PC-9 (cell line): ENCODE measurements at regions not wholly inside any gene's neighbourhood (a gene's known extent, or its start where the extent isn't known, plus 50 kb on each side); places are given as distances from the start of the nearest gene placed in this dataset.

ENCODE experiments used
- BruUV-seq: library from RNA; stranded (reverse); fragments of 400-500 nt; replicated peaks from 2 replicates; lab custom pipeline; 2021; lab: Mats Ljungman, UMichigan
- CTCF ChIA-PET: fragments of 300-600 bp; sonication (Branson Sonifier 250); formaldehyde crosslinking; loops from one replicate; lab custom pipeline; 2022; ENCODE audit warnings: antibody characterized with exemption; lab: Charles Lee
- POLR2A ChIA-PET: fragments of 300-600 bp; sonication (Branson Sonifier 250); formaldehyde crosslinking; loops from one replicate; lab custom pipeline; 2022; ENCODE audit warnings: antibody characterized with exemption; ENCODE audit not compliant: unreplicated experiment; lab: Charles Lee
- DNase-seq, 2 experiments: peaks; one replicate each; pipeline versions ENCODE4 v3.0.0 to v3.0.0-alpha.2; 2015 to 2022; ENCODE audit warnings: mixed read lengths in 1 of 2
- H2AFZ ChIP-seq: fragments of 200-600 bp; sonication (generic); 2 replicates; pipeline ENCODE4 v1.8.1; 2017; ENCODE audit warnings: antibody characterized with exemption
- H3F3A ChIP-seq: fragments of 200-600 bp; sonication (generic); 2 replicates; pipeline ENCODE4 v1.8.1; 2017; ENCODE audit warnings: antibody characterized with exemption, mild to moderate bottlenecking, low read depth; ENCODE audit not compliant: insufficient read depth
- H3K27ac ChIP-seq: fragments of 200-600 bp; sonication (generic); 2 replicates; pipeline ENCODE4 v1.6.1; 2016; ENCODE audit warnings: mixed run types
- H3K27me3 ChIP-seq: fragments of 200-600 bp; sonication (generic); 2 replicates; pipeline ENCODE4 v1.6.1; 2016; ENCODE audit warnings: low read depth, mixed run types; ENCODE audit not compliant: insufficient read depth
- H3K36me3 ChIP-seq: fragments of 200-600 bp; sonication (generic); 2 replicates; pipeline ENCODE4 v1.6.1; 2016; ENCODE audit warnings: low read depth, mixed run types
- H3K4me1 ChIP-seq: fragments of 200-600 bp; sonication (generic); replicated peaks from 2 replicates; pipeline ENCODE4 v1.6.1; 2016; ENCODE audit warnings: mixed run types; ENCODE audit not compliant: insufficient read depth
- H3K4me2 ChIP-seq: fragments of 200-600 bp; sonication (generic); 2 replicates; pipeline ENCODE4 v1.6.1; 2017; ENCODE audit warnings: mixed run types
- H3K4me3 ChIP-seq: fragments of 200-600 bp; sonication (generic); 2 replicates; pipeline ENCODE4 v1.6.1; 2016; ENCODE audit warnings: mixed run types
- H3K79me2 ChIP-seq: fragments of 200-600 bp; sonication (generic); 2 replicates; pipeline ENCODE4 v1.6.1; 2017; ENCODE audit warnings: low read depth, mixed run types
- H3K9me2 ChIP-seq: fragments of 200-600 bp; sonication (generic); 2 replicates; pipeline ENCODE4 v1.8.1; 2017; ENCODE audit warnings: mild to moderate bottlenecking; ENCODE audit not compliant: insufficient read depth
- H3K9me3 ChIP-seq: fragments of 200-600 bp; sonication (generic); 2 replicates; pipeline ENCODE4 v1.8.1; 2016; ENCODE audit warnings: low read depth; ENCODE audit not compliant: insufficient read depth
- H4K20me1 ChIP-seq: fragments of 200-600 bp; sonication (generic); 2 replicates; pipeline ENCODE4 v1.8.1; 2017; ENCODE audit not compliant: insufficient read depth
- EZH2 ChIP-seq: fragments of 200-600 bp; sonication (generic); IDR thresholded peaks from 2 replicates; pipeline ENCODE4 v1.8.0; 2017; ENCODE audit warnings: antibody characterized with exemption, low read depth
- intact Hi-C: fragments of 100-400 bp; cut with micrococcal nuclease; formaldehyde crosslinking; loops from one replicate; pipeline ENCODE4 v1.10.0; 2022; ENCODE audit not compliant: unreplicated experiment
- TF ChIP-seq, protein P1 (sequence below): fragments of 200-600 bp; sonication (generic); conservative IDR thresholded peaks from 2 replicates; pipeline ENCODE4 v1.6.1; 2017; ENCODE audit warnings: mixed run types, antibody characterized with exemption, mild to moderate bottlenecking, moderate library complexity

DNA sequence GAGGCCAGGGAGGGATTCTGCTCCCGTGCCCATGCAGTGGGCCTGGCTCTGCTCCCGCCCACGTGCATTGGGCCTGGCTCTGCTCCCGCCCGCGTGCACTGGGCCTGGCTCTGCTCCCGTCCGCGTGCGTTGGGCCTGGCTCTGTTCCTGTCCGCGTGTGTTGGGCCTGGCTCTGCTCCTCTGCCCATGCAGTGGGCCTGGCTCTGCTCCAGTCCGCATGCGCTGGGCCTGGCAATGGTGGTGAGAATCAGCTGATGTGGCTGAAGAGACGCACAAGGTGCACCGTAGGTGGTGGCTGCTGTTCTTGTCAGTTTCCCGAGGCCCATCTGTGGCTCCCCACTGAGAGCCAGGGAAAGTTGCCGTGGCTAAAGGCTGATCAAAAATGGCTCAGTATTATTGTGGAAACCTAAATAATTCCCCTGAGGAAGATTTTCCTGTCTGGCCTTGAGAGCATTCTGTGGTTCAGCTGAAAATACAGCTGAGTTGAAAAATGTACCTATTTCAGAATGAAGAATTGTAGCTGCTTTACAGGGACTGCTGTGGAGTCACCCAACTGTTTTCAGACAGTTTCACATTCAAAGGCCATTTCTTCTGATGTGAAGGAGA, 572.4 kb downstream of the GLRX3 start:
- no peak overlapping the region for H3K4me2 ChIP-seq
- BruUV-seq: no TSS peak
- no peaks in the 10 kb centered on the region for H3K79me2 ChIP-seq
- no peak overlapping the region for H2AFZ ChIP-seq
- CTCF ChIA-PET: no interaction called here
- H3K9me3 ChIP-seq: no peaks in the 10 kb centered on the region
- POLR2A ChIA-PET: no interaction called here
- H3K27me3 ChIP-seq: peaks cover 28% of the 10 kb centered on the region
- intact Hi-C loops: no loop called here
- H3K27ac ChIP-seq: no peak overlapping the region
- H4K20me1 ChIP-seq: no peaks in the 10 kb centered on the region
- no peaks in the 10 kb centered on the region for H3K4me1 ChIP-seq
- no peak overlapping the region for H3K4me3 ChIP-seq
- no peaks in the 10 kb centered on the region for H3F3A ChIP-seq
- H3K9me2 ChIP-seq: no peaks in the 10 kb centered on the region
- DNase-seq: no peak
- TF ChIP-seq, protein P1, sequence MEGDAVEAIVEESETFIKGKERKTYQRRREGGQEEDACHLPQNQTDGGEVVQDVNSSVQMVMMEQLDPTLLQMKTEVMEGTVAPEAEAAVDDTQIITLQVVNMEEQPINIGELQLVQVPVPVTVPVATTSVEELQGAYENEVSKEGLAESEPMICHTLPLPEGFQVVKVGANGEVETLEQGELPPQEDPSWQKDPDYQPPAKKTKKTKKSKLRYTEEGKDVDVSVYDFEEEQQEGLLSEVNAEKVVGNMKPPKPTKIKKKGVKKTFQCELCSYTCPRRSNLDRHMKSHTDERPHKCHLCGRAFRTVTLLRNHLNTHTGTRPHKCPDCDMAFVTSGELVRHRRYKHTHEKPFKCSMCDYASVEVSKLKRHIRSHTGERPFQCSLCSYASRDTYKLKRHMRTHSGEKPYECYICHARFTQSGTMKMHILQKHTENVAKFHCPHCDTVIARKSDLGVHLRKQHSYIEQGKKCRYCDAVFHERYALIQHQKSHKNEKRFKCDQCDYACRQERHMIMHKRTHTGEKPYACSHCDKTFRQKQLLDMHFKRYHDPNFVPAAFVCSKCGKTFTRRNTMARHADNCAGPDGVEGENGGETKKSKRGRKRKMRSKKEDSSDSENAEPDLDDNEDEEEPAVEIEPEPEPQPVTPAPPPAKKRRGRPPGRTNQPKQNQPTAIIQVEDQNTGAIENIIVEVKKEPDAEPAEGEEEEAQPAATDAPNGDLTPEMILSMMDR: no peak
- no peak for TF ChIP-seq EZH2
- H3K36me3 ChIP-seq: no peaks in the 10 kb centered on the region

DNA sequence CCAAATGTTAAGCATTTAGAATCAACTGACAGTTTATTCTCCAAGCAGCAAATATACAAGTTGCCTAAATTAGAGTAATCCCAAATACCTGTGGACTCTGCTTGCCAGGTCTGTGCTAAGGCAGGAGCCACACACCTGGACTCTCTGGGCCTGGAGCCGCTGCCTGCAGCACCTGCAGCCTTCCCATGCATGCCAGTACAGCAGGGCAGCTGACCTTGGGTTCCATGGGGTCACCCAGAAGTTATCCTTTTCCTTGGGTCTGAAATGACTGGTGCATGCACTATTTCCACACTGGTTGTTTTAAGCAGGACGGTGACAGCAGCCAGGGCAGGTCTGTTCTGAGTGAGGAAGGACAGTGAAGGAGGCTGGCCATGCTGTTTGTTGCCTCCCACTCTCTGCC, 573.2 kb downstream of the GLRX3 start:
- Histone ChIP-seq H3K4me2 (no peak overlapping the region), H4K20me1 (no peaks in the 10 kb centered on the region), H2AFZ (no peak overlapping the region), H3K79me2 (no peaks in the 10 kb centered on the region), H3K36me3 (no peaks in the 10 kb centered on the region), H3K4me1 (no peaks in the 10 kb centered on the region), H3K4me3 (no peak overlapping the region), H3K9me3 (no peaks in the 10 kb centered on the region), H3K27me3 (peaks cover 35% of the 10 kb centered on the region), H3K9me2 (no peaks in the 10 kb centered on the region), H3F3A (no peaks in the 10 kb centered on the region), H3K27ac (no peak overlapping the region)
- ChIA-PET CTCF (no interaction called here), POLR2A (no interaction called here)
- intact Hi-C loops: no loop called here
- BruUV-seq: no TSS peak
- TF ChIP-seq EZH2: no peak
- TF ChIP-seq, protein P1: no peak
- DNase-seq: no peak

DNA sequence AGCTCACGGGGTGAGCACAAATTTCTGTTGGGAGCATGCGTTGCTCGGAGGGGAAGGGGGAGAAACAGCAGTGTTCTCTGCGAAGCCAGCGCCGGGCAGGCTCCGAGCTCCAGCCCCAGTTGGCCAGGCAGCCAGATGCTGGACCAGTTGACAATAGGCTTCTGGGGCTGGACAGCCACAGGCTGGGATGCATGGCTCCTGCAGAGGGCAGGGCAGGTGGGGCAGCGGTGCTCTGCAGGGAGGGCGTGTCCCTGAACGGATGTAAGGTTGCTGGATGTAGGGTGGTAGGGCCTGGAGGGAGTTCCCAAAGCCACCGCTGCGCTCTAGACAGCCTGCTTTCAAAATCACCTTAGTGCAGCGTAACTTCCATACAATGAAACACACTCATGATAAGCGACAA, 574.9 kb downstream of the GLRX3 start:
- no peaks in the 10 kb centered on the region for H3K36me3 ChIP-seq
- no peak overlapping the region for H3K27ac ChIP-seq
- no peaks in the 10 kb centered on the region for H3K9me2 ChIP-seq
- H2AFZ ChIP-seq: no peak overlapping the region
- no peak overlapping the region for H3K4me3 ChIP-seq
- TF ChIP-seq, protein P1: no peak
- TF ChIP-seq EZH2: no peak
- no peak overlapping the region for H3K4me2 ChIP-seq
- POLR2A ChIA-PET: no interaction called here
- H3K4me1 ChIP-seq: no peaks in the 10 kb centered on the region
- peaks cover 45% of the 10 kb centered on the region for H3K27me3 ChIP-seq
- no peaks in the 10 kb centered on the region for H3K9me3 ChIP-seq
- DNase-seq: no peak
- CTCF ChIA-PET: no interaction called here
- H3F3A ChIP-seq: no peaks in the 10 kb centered on the region
- no TSS peak for BruUV-seq
- H4K20me1 ChIP-seq: no peaks in the 10 kb centered on the region
- H3K79me2 ChIP-seq: no peaks in the 10 kb centered on the region
- intact Hi-C loops: no loop called here
